ENCODE measurements at regions not wholly inside any gene's neighbourhood (a gene's known extent, or its start where the extent isn't known, plus 50 kb on each side); places are given as distances from the start of the nearest gene placed in this dataset.

- no peak for DNase-seq
These were observed 61.7 kb upstream of the HMGN3 start for GRCh38 chr6:79296211-79296610.
